ENCODE measurements at regions not wholly inside any gene's neighbourhood (a gene's known extent, or its start where the extent isn't known, plus 50 kb on each side); places are given as distances from the start of the nearest gene placed in this dataset.

GRCh38 chr6:95274686-95275235 lies 302.6 kb upstream of the MANEA start (continued):
- no peak for TF ChIP-seq REST (IDR thresholded peaks at IDR 0.05; ENCODE audit: borderline replicate concordance)
- TF ChIP-seq REST (CRISPR knock-in tag; IDR thresholded peaks at IDR 0.05; ENCODE audit: low read depth) = no peak

- H3K4me3 ChIP-seq = no peak overlapping the region
- H3K4me1 ChIP-seq (replicated peaks in 1 of 2; ENCODE audit: control insufficient read depth in 2 of 2, insufficient read depth in 2 of 2, low read length in 2 of 2) = no peaks in the 10 kb centered on the region
- ChIA-PET CTCF (ENCODE audit: low intra/inter-chr PET ratio) (interaction anchor here (0.6 kb wide), 1 partner anchor 575 kb away, joined by 3 read pairs; no protein-coding TSS in a partner anchor), POLR2A (no interaction called here)
- ATAC-seq = no peak
- no peak overlapping the region for H3K4me2 ChIP-seq (ENCODE audit: insufficient read depth, low read length)
- no peak overlapping the region for H3K27ac ChIP-seq (ENCODE audit: extremely low read depth, low read depth, low read length)
- H3K9me1 ChIP-seq (ENCODE audit: control insufficient read depth, insufficient read depth, low read length) = no peaks in the 10 kb centered on the region
- BruUV-seq (replicated peaks) = no TSS peak
- H3K9me3 ChIP-seq (replicated peaks; ENCODE audit: control insufficient read depth, insufficient read depth, low read depth, low read length) = no peaks in the 10 kb centered on the region
- H3K79me2 ChIP-seq (ENCODE audit: control insufficient read depth, insufficient read depth, low read length) = no peaks in the 10 kb centered on the region
- no peak for FAIRE-seq
- no peak overlapping the region for H2AFZ ChIP-seq (ENCODE audit: low read depth, low read length)
- in situ Hi-C loops (cut with MboI) (no loop called here), intact Hi-C loops (cut with micrococcal nuclease) (no loop called here)
- DNase-seq (ENCODE audit: extremely low read depth in 1 of 4, low spot score in 3 of 4) = no peak
- WGBS (ENCODE audit: insufficient coverage, low coverage, missing lambda C conversion rate) = 7% methylated on average over 1 of the region's 1 CpG
- H3K27me3 ChIP-seq (ENCODE audit: control insufficient read depth in 2 of 2, insufficient read depth in 2 of 2, low read length in 2 of 2) = no peaks in the 10 kb centered on the region
- no peaks in the 10 kb centered on the region for H3K36me3 ChIP-seq (ENCODE audit: control insufficient read depth, insufficient read depth, low read length)
- no peak for TF ChIP-seq NFIC (IDR thresholded peaks at IDR 0.05)
- no peak for TF ChIP-seq NFRKB (IDR thresholded peaks at IDR 0.05; ENCODE audit: low read depth)
- no peak for TF ChIP-seq CC2D1A (IDR thresholded peaks at IDR 0.05)
- no peak for TF ChIP-seq MCM3 (IDR thresholded peaks at IDR 0.05)
- no peak for TF ChIP-seq ZNF583 (CRISPR knock-in tag; IDR thresholded peaks at IDR 0.05)
- no peak for TF ChIP-seq MTA1 (IDR thresholded peaks at IDR 0.05; ENCODE audit: borderline replicate concordance)
- no peak for TF ChIP-seq SREBF1 (IDR thresholded peaks at IDR 0.05; ENCODE audit: borderline replicate concordance, low read depth, low read length)
- TF ChIP-seq DDX20 (tag; IDR thresholded peaks at IDR 0.05; ENCODE audit: low read depth) = no peak
- TF ChIP-seq FOXA1 (IDR thresholded peaks at IDR 0.05; ENCODE audit: borderline replicate concordance) = no peak
- TF ChIP-seq TRIM24 (IDR thresholded peaks at IDR 0.05) = no peak
- H3K9ac ChIP-seq (ENCODE audit: insufficient read depth in 1 of 2, low read depth in 2 of 2, low read length in 2 of 2) = no peak overlapping the region
- no peaks in the 10 kb centered on the region for H4K20me1 ChIP-seq (replicated peaks; ENCODE audit: control insufficient read depth, insufficient read depth, low read length)
Observed at GRCh38 chr6:95279616-95280015, 297.7 kb upstream of the MANEA start.
